Neural cell (in vitro differentiated cells): ENCODE measurements at regions not wholly inside any gene's neighbourhood (a gene's known extent, or its start where the extent isn't known, plus 50 kb on each side); places are given as distances from the start of the nearest gene placed in this dataset.

Experiments used
- H2AFZ ChIP-seq: fragments of 200-600, 300-800 bp; sonication (generic), shearing (Covaris generic); 2 replicates; pipeline ENCODE4 v1.6.0; 2014; ENCODE audit warnings: low read depth, mild to moderate bottlenecking, antibody characterized with exemption, low read length, moderate library complexity
- H3F3A ChIP-seq: fragments of 200-600 bp; shearing (Covaris generic); 2 replicates; pipeline ENCODE4 v1.6.1; 2016; ENCODE audit warnings: mild to moderate bottlenecking, moderate library complexity, mixed read lengths, antibody characterized with exemption, low read length; ENCODE audit not compliant: insufficient read depth, poor library complexity, severe bottlenecking
- H3K27ac ChIP-seq: fragments of 200-600, 300-800 bp; sonication (generic), shearing (Covaris generic); 2 replicates; pipeline ENCODE4 v1.5.1; 2014; ENCODE audit warnings: mild to moderate bottlenecking, low read length, moderate library complexity
- H3K27me3 ChIP-seq: fragments of 300-800, 200-600 bp; sonication (generic), shearing (Covaris generic); 2 replicates; pipeline ENCODE4 v1.6.0; 2014; ENCODE audit warnings: mild to moderate bottlenecking, low read depth, low read length, moderate library complexity; ENCODE audit not compliant: insufficient read depth
- H3K36me3 ChIP-seq: fragments of 300-800, 200-600 bp; sonication (generic), shearing (Covaris generic); 2 replicates; pipeline ENCODE4 v1.5.1; 2014; ENCODE audit warnings: mild to moderate bottlenecking, antibody characterized with exemption, low read length, moderate library complexity; ENCODE audit not compliant: insufficient read depth
- H3K4me2 ChIP-seq: fragments of 300-800, 200-600 bp; sonication (generic), shearing (Covaris generic); 2 replicates; pipeline ENCODE4 v1.6.0; 2014; ENCODE audit warnings: mild to moderate bottlenecking, low read length
- H3K4me3 ChIP-seq: fragments of 300-800, 200-600 bp; sonication (generic), shearing (Covaris generic); 2 replicates; pipeline ENCODE4 v1.5.1; 2014; ENCODE audit warnings: mild to moderate bottlenecking, low read length, moderate library complexity
- H3K79me2 ChIP-seq: fragments of 200-600 bp; shearing (Covaris generic); replicated peaks from 2 replicates; pipeline ENCODE4 v1.6.0; 2014; ENCODE audit warnings: mild to moderate bottlenecking, low read length, moderate library complexity; ENCODE audit not compliant: insufficient read depth
- H3K9ac ChIP-seq: fragments of 300-800, 200-600 bp; sonication (generic), shearing (Covaris generic); 2 replicates; pipeline ENCODE4 v1.6.1; 2016; ENCODE audit warnings: mild to moderate bottlenecking, low read length, mixed read lengths
- H3K9me2 ChIP-seq: fragments of 200-600 bp; shearing (Covaris generic); 2 replicates; pipeline ENCODE4 v1.6.1; 2016; ENCODE audit warnings: mild to moderate bottlenecking, low read length, mixed read lengths; ENCODE audit not compliant: insufficient read depth
- H3K9me3 ChIP-seq: fragments of 200-600, 300-800 bp; sonication (generic), shearing (Covaris generic); 2 replicates; pipeline ENCODE4 v1.6.1; 2016; ENCODE audit warnings: mild to moderate bottlenecking, mixed run types, low read length, moderate library complexity, mixed read lengths
- H4K20me1 ChIP-seq: fragments of 200-600 bp; shearing (Covaris generic); 2 replicates; pipeline ENCODE4 v1.6.1; 2016; ENCODE audit warnings: mild to moderate bottlenecking, mixed run types; ENCODE audit not compliant: insufficient read depth
- CTCF ChIP-seq: fragments of 450-650 bp; IDR thresholded peaks from 2 replicates; pipeline ENCODE4 v1.5.1; 2014; ENCODE audit warnings: antibody characterized with exemption, mild to moderate bottlenecking, moderate library complexity; ENCODE audit not compliant: poor library complexity, severe bottlenecking
- EP300 ChIP-seq: fragments of 450-650 bp; conservative IDR thresholded peaks from 2 replicates; pipeline ENCODE4 v1.6.1; 2014; ENCODE audit warnings: antibody characterized with exemption, mild to moderate bottlenecking, moderate library complexity; ENCODE audit not compliant: poor library complexity, severe bottlenecking
- EZH2 ChIP-seq: fragments of 200-600, 300-800 bp; shearing (Covaris generic), sonication (generic); IDR thresholded peaks from 2 replicates; pipeline ENCODE4 v1.6.1; 2014; ENCODE audit warnings: antibody characterized with exemption, low read length, borderline replicate concordance, mild to moderate bottlenecking; ENCODE audit not compliant: insufficient read depth, poor library complexity, severe bottlenecking
- MXI1 ChIP-seq: fragments of 450-650 bp; conservative IDR thresholded peaks from 2 replicates; pipeline ENCODE4 v1.6.1; 2014; ENCODE audit warnings: antibody characterized with exemption, mild to moderate bottlenecking; ENCODE audit not compliant: poor library complexity, severe bottlenecking
- POLR2AphosphoS5 ChIP-seq: IDR thresholded peaks from 2 replicates; pipeline ENCODE4 v1.6.1; 2012
- RAD21 ChIP-seq: fragments of 450-650 bp; conservative IDR thresholded peaks from 2 replicates; pipeline ENCODE4 v1.6.1; 2014; ENCODE audit warnings: antibody characterized with exemption, mild to moderate bottlenecking, moderate library complexity
- SMC3 ChIP-seq: fragments of 450-650 bp; conservative IDR thresholded peaks from 2 replicates; pipeline ENCODE4 v1.6.1; 2014; ENCODE audit warnings: antibody characterized with exemption, mild to moderate bottlenecking, moderate library complexity; ENCODE audit not compliant: poor library complexity
- TAF1 ChIP-seq: IDR thresholded peaks from 2 replicates; pipeline ENCODE4 v1.6.1; 2012; ENCODE audit warnings: low read depth
- TF ChIP-seq, protein P1 (sequence below): IDR thresholded peaks from 2 replicates; pipeline ENCODE4 v1.6.1; 2012; ENCODE audit warnings: borderline replicate concordance

DNA sequence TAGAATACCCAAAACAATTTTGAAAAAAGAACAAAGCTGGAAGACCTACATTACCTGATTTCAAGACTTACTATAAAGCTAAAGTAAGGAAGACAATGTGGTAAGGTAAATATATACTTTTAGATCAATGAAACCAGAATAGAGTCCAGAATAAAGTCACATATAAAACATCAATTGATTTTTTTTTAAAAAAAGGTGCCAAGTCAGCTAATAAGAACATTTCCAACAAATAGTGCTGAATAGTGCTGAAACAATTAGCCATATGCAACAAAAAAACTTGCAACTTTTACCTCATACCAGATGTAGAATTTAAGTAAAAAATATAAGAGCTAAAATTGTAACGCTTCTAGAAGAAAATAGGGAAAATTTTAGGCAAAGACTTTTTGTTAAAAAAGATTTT is 73.0 kb upstream of the PDHA1 start:
- TF ChIP-seq RAD21 (no peak), SMC3 (no peak), EP300 (no peak), EZH2 (no peak), CTCF (no peak), TAF1 (no peak), POLR2AphosphoS5 (no peak), MXI1 (no peak)
- TF ChIP-seq, protein P1, sequence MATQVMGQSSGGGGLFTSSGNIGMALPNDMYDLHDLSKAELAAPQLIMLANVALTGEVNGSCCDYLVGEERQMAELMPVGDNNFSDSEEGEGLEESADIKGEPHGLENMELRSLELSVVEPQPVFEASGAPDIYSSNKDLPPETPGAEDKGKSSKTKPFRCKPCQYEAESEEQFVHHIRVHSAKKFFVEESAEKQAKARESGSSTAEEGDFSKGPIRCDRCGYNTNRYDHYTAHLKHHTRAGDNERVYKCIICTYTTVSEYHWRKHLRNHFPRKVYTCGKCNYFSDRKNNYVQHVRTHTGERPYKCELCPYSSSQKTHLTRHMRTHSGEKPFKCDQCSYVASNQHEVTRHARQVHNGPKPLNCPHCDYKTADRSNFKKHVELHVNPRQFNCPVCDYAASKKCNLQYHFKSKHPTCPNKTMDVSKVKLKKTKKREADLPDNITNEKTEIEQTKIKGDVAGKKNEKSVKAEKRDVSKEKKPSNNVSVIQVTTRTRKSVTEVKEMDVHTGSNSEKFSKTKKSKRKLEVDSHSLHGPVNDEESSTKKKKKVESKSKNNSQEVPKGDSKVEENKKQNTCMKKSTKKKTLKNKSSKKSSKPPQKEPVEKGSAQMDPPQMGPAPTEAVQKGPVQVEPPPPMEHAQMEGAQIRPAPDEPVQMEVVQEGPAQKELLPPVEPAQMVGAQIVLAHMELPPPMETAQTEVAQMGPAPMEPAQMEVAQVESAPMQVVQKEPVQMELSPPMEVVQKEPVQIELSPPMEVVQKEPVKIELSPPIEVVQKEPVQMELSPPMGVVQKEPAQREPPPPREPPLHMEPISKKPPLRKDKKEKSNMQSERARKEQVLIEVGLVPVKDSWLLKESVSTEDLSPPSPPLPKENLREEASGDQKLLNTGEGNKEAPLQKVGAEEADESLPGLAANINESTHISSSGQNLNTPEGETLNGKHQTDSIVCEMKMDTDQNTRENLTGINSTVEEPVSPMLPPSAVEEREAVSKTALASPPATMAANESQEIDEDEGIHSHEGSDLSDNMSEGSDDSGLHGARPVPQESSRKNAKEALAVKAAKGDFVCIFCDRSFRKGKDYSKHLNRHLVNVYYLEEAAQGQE, result no peak
- H3K4me2 ChIP-seq, result no peak overlapping the region
- no peaks in the 10 kb centered on the region for H3K9me2 ChIP-seq
- no peak overlapping the region for H3K4me3 ChIP-seq
- no peaks in the 10 kb centered on the region for H3K27me3 ChIP-seq
- H3K9ac ChIP-seq, result no peak overlapping the region
- H3K27ac ChIP-seq, result no peak overlapping the region
- H4K20me1 ChIP-seq, result no peaks in the 10 kb centered on the region
- H3K36me3 ChIP-seq, result no peaks in the 10 kb centered on the region
- H3F3A ChIP-seq, result no peaks in the 10 kb centered on the region
- no peak overlapping the region for H2AFZ ChIP-seq
- H3K79me2 ChIP-seq, result no peaks in the 10 kb centered on the region
- no peaks in the 10 kb centered on the region for H3K9me3 ChIP-seq

- H3K9me2 ChIP-seq, result no peaks in the 10 kb centered on the region
- no peak for TF ChIP-seq SMC3
- H3K9me3 ChIP-seq, result no peaks in the 10 kb centered on the region
- H3K79me2 ChIP-seq, result no peaks in the 10 kb centered on the region
- no peak overlapping the region for H3K27ac ChIP-seq
- no peak overlapping the region for H3K4me2 ChIP-seq
- H3K36me3 ChIP-seq, result no peaks in the 10 kb centered on the region
- H3K4me3 ChIP-seq, result no peak overlapping the region
- no peak overlapping the region for H2AFZ ChIP-seq
- no peaks in the 10 kb centered on the region for H3F3A ChIP-seq
- H4K20me1 ChIP-seq, result no peaks in the 10 kb centered on the region
- H3K9ac ChIP-seq, result no peak overlapping the region
- H3K27me3 ChIP-seq, result no peaks in the 10 kb centered on the region
Observed at GRCh38 chrX:19272452-19272851, 71.3 kb upstream of the PDHA1 start.

GRCh38 chrX:19280636-19281035 is 63.1 kb upstream of the PDHA1 start:
- Histone ChIP-seq H3K27me3 (no peaks in the 10 kb centered on the region), H2AFZ (no peak overlapping the region), H3K9me3 (no peaks in the 10 kb centered on the region), H4K20me1 (no peaks in the 10 kb centered on the region), H3K27ac (no peak overlapping the region), H3K9ac (no peak overlapping the region), H3K79me2 (no peaks in the 10 kb centered on the region), H3F3A (no peaks in the 10 kb centered on the region), H3K9me2 (no peaks in the 10 kb centered on the region), H3K4me3 (no peak overlapping the region), H3K36me3 (no peaks in the 10 kb centered on the region), H3K4me2 (no peak overlapping the region)
- TF ChIP-seq RAD21, result no peak
- TF ChIP-seq, protein P1, result no peak
- no peak for TF ChIP-seq EZH2
- no peak for TF ChIP-seq CTCF
- no peak for TF ChIP-seq MXI1
- no peak for TF ChIP-seq POLR2AphosphoS5
- TF ChIP-seq EP300, result no peak
- no peak for TF ChIP-seq TAF1
- TF ChIP-seq SMC3, result no peak
